Tibial nerve (tissue), 4 donors: ENCODE measurements at regions not wholly inside any gene's neighbourhood (a gene's known extent, or its start where the extent isn't known, plus 50 kb on each side); places are given as distances from the start of the nearest gene placed in this dataset.

Experiments
- DNase-seq, 2 donors: peaks; one replicate each; pipeline ENCODE4 v3.0.0-alpha.2; 2019; ENCODE audit warnings: low spot score in 2 of 2
- H3K27ac ChIP-seq, 4 donors: fragments of 200-600 bp; sonication (generic) in 3 of 4; one replicate each; pipeline ENCODE4 v1.5.1; 2017 to 2019; ENCODE audit warnings: mild to moderate bottlenecking in 1 of 4
- H3K27me3 ChIP-seq, 2 donors: fragments of 200-600 bp; sonication (generic) in 1 of 2; one replicate each; pipeline versions ENCODE4 v1.5.1 to v1.6.0; 2017 to 2019
- H3K36me3 ChIP-seq, 3 donors: fragments of 200-600 bp; sonication (generic); one replicate each; pipeline ENCODE4 v1.5.1; 2018 to 2019
- H3K4me1 ChIP-seq, 4 donors: fragments of 200-600 bp; sonication (generic) in 3 of 4; one replicate each; pipeline ENCODE4 v1.5.1; 2017 to 2019
- H3K4me3 ChIP-seq, 4 donors: fragments of 200-600 bp; sonication (generic) in 3 of 4; one replicate each; pipeline ENCODE4 v1.5.1; 2017 to 2019; ENCODE audit warnings: mild to moderate bottlenecking in 1 of 4, moderate library complexity in 1 of 4
- H3K9me3 ChIP-seq, 4 donors: fragments of 200-600 bp; sonication (generic) in 3 of 4; one replicate each; pipeline ENCODE4 v1.5.1; 2017 to 2019
- EP300 ChIP-seq, 2 donors: sonication (generic); formaldehyde crosslinking; IDR thresholded peaks; one replicate each; pipeline ENCODE4 v1.6.1; 2017; ENCODE audit warnings: antibody characterized with exemption in 2 of 2, mild to moderate bottlenecking in 1 of 2
- POLR2A ChIP-seq, 2 donors: fragments of 450-650 bp; IDR thresholded peaks; one replicate each; pipeline ENCODE4 v1.6.1; 2017; ENCODE audit warnings: antibody characterized with exemption in 2 of 2, mild to moderate bottlenecking in 2 of 2, moderate library complexity in 2 of 2
- WGBS, 2 donors: methylation state at CpG; one replicate each; pipeline ENCODE4 v1.1.5; 2018; 5-methylcytosine and 5-hydroxymethylcytosine counted together
- TF ChIP-seq, protein P1 (sequence below), 5 experiments: fragments of 200-600 bp in 3 of 5; fragments of 450-650 bp in 2 of 5; sonication (generic) in 3 of 5; IDR thresholded peaks; one replicate each; pipeline ENCODE4 v1.5.1; 2016 to 2019; ENCODE audit warnings: antibody characterized with exemption in 5 of 5, mild to moderate bottlenecking in 3 of 5, moderate library complexity in 2 of 5

DNA sequence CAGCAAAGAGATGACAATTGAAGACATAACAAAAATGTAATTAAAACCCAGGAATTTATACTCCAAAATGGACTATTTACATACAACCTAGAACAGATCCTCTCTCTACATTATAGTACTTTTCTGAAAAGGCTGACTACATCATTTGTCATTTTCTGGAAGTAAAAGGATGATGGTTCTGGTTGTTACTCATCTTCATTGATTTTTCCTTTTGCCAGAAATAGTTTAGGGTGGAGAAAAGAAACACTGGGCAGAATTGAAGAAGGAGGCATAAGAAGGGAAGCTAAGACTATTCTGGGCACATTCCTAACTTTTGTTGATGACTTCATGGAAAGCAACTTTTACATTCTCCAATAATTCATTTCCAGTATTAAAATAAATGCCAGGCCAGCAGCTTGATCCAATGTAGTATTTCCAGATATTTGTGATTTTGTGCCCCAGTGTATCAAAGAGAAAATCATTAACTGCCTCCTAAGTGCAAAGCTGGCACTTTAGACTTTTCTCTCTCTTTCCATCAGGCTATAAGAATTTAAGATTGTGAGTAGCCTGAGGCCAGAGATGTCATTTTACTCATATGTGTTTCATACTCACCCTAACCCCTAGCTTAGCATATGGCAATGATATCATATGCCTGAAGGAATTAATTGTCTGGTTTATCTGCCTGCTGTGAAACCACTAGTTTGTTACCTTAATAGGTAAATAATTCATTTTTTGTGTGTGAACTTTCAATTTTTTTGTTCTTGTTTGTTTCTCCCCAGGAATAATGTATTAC, 369.5 kb upstream of the LYPLAL1 start:
- H3K27ac ChIP-seq = no peak overlapping the region
- H3K27me3 ChIP-seq = no peaks in the 10 kb centered on the region
- no peaks in the 10 kb centered on the region for H3K4me1 ChIP-seq
- no peak for TF ChIP-seq POLR2A (IDR thresholded peaks at IDR 0.05)
- TF ChIP-seq, protein P1, sequence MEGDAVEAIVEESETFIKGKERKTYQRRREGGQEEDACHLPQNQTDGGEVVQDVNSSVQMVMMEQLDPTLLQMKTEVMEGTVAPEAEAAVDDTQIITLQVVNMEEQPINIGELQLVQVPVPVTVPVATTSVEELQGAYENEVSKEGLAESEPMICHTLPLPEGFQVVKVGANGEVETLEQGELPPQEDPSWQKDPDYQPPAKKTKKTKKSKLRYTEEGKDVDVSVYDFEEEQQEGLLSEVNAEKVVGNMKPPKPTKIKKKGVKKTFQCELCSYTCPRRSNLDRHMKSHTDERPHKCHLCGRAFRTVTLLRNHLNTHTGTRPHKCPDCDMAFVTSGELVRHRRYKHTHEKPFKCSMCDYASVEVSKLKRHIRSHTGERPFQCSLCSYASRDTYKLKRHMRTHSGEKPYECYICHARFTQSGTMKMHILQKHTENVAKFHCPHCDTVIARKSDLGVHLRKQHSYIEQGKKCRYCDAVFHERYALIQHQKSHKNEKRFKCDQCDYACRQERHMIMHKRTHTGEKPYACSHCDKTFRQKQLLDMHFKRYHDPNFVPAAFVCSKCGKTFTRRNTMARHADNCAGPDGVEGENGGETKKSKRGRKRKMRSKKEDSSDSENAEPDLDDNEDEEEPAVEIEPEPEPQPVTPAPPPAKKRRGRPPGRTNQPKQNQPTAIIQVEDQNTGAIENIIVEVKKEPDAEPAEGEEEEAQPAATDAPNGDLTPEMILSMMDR (IDR thresholded peaks at IDR 0.05) = no peak
- no peak for TF ChIP-seq EP300 (IDR thresholded peaks at IDR 0.05)
- DNase-seq = no peak
- H3K9me3 ChIP-seq = peaks cover 0 to 9% (median 0%) of the 10 kb centered on the region in 4 donors
- no peaks in the 10 kb centered on the region for H3K36me3 ChIP-seq
- no peak overlapping the region for H3K4me3 ChIP-seq

GRCh38 chr1:218809061-218809460, 364.6 kb upstream of the LYPLAL1 start:
- H3K4me1 ChIP-seq = peaks cover 0 to 15% (median 3%) of the 10 kb centered on the region in 4 donors
- TF ChIP-seq, protein P1 (IDR thresholded peaks at IDR 0.05) = no peak
- TF ChIP-seq EP300 (IDR thresholded peaks at IDR 0.05) (no peak), POLR2A (IDR thresholded peaks at IDR 0.05) (no peak)
- 55 to 58% methylated on average over 3 of the region's 3 CpGs for WGBS, 2 donors
- peak overlapping the region in 1 of 4 donors; percentile 19 for H3K27ac ChIP-seq
- no peak overlapping the region for H3K4me3 ChIP-seq
- no peaks in the 10 kb centered on the region for H3K27me3 ChIP-seq
- H3K9me3 ChIP-seq = no peaks in the 10 kb centered on the region
- DNase-seq = no peak
- no peaks in the 10 kb centered on the region for H3K36me3 ChIP-seq

DNA sequence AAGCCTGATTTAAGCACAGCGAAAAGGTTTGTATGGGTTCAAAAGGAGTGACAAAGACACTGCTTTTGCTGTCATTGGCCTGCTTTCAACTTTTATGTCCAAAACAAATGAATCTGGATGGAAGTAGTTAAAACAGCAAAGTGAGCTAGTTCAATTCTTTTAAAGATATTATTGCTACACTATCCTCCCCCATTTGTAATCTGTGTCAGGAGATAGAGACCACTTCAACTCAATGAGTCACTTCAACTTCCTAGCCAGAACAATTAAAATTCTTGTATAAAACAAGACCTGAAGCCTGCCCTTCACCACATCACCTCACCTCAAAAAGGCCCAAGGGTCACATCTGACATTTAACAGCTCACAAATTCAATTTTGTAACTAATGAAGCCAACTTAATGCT, 364.1 kb upstream of the LYPLAL1 start:
- Histone ChIP-seq H3K9me3 (no peaks in the 10 kb centered on the region), H3K4me3 (no peak overlapping the region), H3K36me3 (no peaks in the 10 kb centered on the region), H3K4me1 (peaks cover 0 to 15% (median 3%) of the 10 kb centered on the region in 4 donors), H3K27ac (peak overlapping the region in 1 of 4 donors; percentile 63), H3K27me3 (no peaks in the 10 kb centered on the region)
- DNase-seq = no peak
- no peak for TF ChIP-seq POLR2A (IDR thresholded peaks at IDR 0.05)
- TF ChIP-seq EP300 (IDR thresholded peaks at IDR 0.05) = no peak
- TF ChIP-seq, protein P1 (IDR thresholded peaks at IDR 0.05) = no peak
- WGBS, 2 donors = 58 to 68% methylated on average over 1 of the region's 1 CpG

- H3K36me3 ChIP-seq = no peaks in the 10 kb centered on the region
- no peaks in the 10 kb centered on the region for H3K9me3 ChIP-seq
- no peak for DNase-seq
- H3K27me3 ChIP-seq = no peaks in the 10 kb centered on the region
- H3K27ac ChIP-seq = peak overlapping the region in 2 of 4 donors; percentile 62 to 63
- WGBS, 2 donors = 61 to 64% methylated on average over 3 of the region's 3 CpGs
- TF ChIP-seq, protein P1 (IDR thresholded peaks at IDR 0.05) = no peak
- TF ChIP-seq POLR2A (IDR thresholded peaks at IDR 0.05) (no peak), EP300 (IDR thresholded peaks at IDR 0.05) (no peak)
- peaks cover 0 to 15% (median 3%) of the 10 kb centered on the region in 4 donors for H3K4me1 ChIP-seq
- H3K4me3 ChIP-seq = no peak overlapping the region
Observed at GRCh38 chr1:218810306-218810705, 363.4 kb upstream of the LYPLAL1 start.

DNA sequence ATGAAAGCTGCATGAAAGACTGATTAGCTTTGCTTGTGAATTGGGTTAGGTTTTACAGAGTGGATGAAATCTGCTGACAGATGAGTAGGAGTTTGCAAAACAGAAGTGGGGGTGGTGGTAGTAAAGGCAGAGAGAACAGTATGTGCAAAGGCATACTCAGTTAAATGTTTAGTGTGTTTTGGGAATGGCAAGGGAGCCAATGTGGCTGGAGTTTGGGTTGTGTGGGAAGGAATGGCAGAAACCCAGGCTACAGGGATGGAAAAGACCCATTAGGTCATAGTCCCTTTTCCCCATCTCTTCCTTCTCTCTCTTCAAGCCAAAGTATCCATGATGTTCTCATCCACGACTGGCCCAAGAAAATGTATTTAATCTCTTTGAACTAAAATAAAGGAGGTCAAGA, 362.2 kb upstream of the LYPLAL1 start:
- H3K4me1 ChIP-seq = peaks cover 0 to 15% (median 3%) of the 10 kb centered on the region in 4 donors
- WGBS, 2 donors = 17 to 18% methylated on average over 1 of the region's 1 CpG
- peak overlapping the region in 2 of 4 donors; percentile 62 to 63 for H3K27ac ChIP-seq
- no peak for DNase-seq
- no peaks in the 10 kb centered on the region for H3K9me3 ChIP-seq
- no peak overlapping the region for H3K4me3 ChIP-seq
- no peaks in the 10 kb centered on the region for H3K27me3 ChIP-seq
- TF ChIP-seq EP300 (IDR thresholded peaks at IDR 0.05) (peak in 1 of 2 donors; percentile 81), POLR2A (IDR thresholded peaks at IDR 0.05) (no peak)
- no peaks in the 10 kb centered on the region for H3K36me3 ChIP-seq
